HL-60/S4 (cell line): ENCODE measurements at regions not wholly inside any gene's neighbourhood (a gene's known extent, or its start where the extent isn't known, plus 50 kb on each side); places are given as distances from the start of the nearest gene placed in this dataset.
"Not testable (repeated sequence)": the region's sequence is repeated elsewhere in the genome, so short reads cannot be mapped to it uniquely, and the experiment has no call there.

Experiments
- in situ Hi-C: fragments of 300-500 bp; cut with MboI; formaldehyde crosslinking; loops from 2 replicates; pipeline ENCODE4 v1.14.3; 2022; ENCODE audit warnings: low sequenced_read_pairs

GRCh38 chr10:4190876-4191275, 405.9 kb upstream of the KLF6 start:
- in situ Hi-C loops = no loop called here

GRCh38 chr10:4189281-4189680, 404.3 kb upstream of the KLF6 start:
- in situ Hi-C loops = no loop called here

DNA sequence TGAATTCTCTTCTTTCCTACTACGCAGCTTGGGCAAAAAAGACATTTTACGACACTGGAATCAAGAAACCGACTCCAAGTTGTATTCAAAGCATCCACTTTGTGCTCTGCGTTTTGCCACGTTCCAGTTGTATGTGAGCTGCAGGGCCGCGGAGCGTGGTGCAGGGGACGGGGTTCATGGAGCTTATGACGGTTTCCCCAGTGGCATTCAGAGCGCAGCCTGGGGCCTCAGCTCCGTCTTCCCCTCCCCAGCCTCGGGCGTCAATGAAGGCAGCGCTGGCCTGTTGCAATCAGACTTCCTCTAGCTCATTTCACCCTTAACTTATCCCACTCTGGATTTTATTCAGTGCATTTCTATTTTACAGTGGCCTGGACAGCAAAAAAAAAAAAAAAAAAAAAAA, 403.4 kb upstream of the KLF6 start:
- in situ Hi-C loops = no loop called here

DNA sequence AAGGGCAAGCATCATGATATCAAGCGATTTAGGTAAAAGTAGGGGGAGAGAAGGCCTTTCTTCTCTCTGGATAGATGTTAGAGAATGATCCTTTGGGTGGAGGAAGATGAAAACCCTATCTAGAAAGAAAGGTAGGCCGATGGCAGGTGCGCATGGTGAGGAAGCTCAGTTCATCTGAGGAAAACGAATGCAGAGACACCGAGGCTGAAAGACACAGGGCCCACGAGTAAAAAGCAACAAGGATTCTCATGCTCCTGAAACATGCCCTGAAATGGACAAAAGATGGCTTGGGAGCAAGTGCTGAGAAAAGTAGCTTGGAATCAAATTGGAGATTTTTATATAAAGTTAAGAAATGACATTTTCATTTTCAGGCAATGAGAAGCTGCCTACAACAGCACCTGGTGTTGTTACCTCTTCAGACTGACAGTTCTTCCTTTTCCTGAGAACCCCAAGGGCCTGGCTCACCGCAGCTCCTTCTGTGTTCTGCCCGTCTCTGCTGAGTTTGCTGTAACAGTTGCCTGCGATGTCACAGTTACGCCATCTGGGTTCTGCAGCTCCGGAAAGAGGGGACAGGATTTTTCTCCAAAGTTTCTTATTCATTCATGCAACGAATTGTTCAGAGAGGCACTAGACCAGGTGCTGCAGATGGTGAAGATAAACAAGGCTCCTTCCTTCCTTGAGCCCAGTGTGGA, 402.0 kb upstream of the KLF6 start:
- in situ Hi-C loops = no loop called here

DNA sequence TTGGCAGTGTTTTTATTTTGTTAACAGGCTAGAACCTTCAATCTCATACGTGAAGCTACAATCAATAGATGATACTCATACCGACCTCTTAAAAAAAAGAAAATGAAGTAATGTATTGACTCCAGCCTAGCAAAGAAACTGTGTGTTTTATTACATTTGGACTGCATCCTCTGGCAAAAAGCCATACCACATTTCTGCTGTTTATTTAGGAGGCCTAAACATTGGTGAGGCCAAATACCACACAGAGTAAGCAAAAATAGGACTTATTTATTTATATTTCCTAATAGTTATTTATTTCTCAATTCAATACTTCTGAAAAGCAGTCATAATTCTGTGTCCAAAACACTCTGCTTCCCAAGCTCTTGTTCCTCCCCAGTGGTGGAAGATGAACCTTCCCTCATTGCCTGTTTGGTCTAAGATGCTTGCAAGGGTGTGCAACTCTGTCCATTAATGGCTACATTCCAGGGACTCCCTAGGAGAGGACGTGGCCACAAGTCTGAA, 398.8 kb upstream of the KLF6 start:
- in situ Hi-C loops = no loop called here

DNA sequence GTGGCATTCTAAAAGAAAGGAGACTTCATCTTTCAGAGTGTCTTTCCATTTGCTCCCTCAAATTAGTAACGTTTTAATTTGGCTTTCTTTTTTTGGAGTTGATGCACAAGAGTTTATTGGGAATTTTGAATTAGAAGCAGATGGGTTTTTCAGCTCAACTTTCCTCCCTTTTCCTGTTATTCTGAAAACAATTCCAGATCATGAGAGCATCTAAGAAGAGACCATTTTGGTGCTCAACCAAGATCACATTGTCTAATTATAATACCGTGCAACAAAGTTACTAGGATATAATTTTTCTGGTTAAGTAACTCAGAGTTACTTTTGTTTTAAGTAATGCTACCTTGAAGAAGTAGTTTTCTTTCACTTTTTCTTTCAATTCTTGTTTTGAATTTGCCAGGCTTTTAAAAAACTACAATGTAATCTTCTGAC, 396.6 kb upstream of the KLF6 start:
- in situ Hi-C loops = no loop called here

GRCh38 chr10:4181081-4181480, 396.1 kb upstream of the KLF6 start:
- in situ Hi-C loops = no loop called here

- in situ Hi-C loops = no loop called here
Observed at GRCh38 chr10:4177791-4178190, 392.8 kb upstream of the KLF6 start.

DNA sequence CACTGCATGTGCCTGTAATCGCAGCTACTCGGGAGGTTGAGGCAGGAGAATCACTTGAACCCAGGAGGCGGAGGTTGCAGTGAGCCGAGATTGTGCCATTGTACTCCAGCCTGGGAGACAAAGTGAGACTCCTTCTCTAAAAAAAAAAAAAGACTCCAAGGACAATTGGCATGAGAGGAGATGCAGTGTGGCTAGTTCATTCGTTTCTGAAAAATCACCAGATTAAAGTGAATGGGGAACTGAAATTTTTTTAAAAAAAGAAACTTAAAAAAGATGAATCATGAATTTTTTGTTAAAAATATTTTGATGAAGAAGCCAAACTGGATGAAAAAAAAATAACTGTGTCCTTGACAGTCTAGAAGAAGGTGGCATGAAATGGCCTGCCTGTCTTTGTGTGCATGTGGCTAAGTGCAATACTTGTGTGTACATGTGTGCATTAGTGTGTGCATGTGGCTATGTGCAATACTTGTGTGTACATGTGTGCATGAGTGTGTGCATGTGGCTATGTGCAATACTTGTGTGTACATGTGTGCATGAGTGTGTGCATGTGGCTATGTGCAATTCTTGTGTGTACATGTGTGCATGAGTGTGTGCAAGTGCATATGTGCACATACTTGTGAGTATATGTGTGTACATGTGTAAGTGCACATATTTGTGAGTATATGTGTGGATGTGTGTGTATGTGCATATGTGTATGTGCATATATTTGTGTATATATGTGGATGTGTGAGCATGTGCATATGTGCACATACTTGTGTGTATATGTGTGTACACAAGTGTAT, 391.7 kb upstream of the KLF6 start:
- in situ Hi-C loops = no loop called here

DNA sequence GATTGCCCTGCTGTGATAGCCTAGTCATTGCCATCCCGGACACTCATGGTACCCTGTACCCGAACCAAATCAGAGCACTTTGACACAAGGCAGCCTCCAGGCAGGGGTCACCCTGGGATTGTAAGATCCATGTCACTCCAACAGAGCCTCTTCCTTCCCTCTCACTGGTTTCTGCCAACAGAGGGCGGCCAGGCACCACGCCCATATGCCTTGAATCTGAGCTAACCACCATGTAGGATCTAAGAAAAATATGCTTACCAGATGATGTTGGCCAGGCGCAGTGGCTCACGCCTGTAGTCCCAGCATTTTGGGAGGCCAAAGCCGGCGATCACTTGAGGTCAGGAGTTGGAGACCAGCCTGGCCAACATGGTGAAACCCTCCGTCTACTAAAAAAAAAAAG, 389.2 kb upstream of the KLF6 start:
- in situ Hi-C loops = no loop called here

DNA sequence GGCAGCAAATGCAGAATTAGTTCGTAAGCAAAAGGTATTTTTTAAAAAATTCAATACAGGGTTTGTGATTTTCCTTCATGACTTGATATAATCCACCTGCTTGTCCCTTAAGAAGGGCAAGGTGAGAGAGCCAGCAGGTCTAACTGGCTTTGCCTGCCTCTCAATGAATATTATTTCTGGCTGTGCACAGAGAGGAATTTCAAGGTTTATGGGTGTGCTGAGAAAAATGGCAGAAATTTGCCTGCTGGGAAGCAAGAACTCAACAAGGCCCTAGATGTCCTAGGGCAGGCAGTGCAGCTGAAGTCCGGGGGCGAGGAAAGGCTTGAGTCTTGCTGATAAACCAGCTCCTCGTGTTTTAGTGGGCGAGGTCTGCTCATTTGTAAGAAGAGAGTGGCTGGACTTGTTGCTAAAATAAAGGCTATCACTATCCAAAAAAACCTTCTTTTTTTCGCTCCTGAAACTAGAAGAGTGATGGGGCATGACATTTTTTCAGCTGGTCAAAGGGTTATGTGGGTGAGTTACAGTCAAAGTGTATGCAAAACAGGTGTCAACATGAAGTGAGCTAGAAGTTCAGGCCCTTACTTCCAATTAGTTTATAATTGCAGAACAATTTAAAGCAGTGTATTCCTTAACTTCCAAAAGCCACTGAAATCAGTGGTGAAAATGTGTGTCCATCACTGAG, 385.8 kb upstream of the KLF6 start:
- in situ Hi-C loops = no loop called here

DNA sequence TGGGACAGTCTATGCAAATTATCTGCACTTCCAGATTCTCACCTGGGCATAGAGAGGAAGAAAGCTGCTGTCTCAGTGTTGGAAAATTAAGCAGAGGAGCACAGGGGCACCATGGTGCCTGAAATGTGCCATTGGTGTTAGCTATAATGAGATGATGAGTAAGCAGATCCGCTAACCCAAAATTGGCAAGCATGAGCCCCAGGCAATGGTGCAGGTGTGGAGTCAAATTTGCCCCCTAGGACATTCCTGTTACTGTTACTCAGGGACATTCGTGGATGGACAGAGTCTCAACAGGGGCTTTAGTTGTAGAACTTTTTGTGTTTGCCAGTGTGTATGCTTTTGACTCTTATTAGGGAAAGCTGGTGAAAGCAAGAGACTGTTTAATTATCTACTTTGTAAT, 385.2 kb upstream of the KLF6 start:
- in situ Hi-C loops = no loop called here

DNA sequence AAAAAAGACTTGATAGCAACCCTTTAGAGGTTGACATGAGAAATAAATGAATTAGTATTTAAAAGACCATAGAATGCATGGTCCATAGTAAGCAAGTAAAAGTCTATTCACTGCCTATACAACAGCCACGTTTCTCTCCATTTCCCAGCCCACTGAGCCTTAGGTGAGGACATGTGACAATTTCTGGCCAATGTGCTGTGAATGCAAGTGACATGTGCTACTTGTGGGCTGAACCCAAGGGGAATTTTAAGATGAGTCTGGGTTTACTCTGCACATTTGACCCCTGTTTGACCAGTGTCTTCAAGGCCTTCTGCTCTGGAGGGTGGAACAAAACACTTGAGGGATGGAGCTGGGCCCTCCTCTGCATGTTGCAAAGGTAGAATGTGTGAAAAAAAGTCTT, 384.4 kb upstream of the KLF6 start:
- in situ Hi-C loops = no loop called here

DNA sequence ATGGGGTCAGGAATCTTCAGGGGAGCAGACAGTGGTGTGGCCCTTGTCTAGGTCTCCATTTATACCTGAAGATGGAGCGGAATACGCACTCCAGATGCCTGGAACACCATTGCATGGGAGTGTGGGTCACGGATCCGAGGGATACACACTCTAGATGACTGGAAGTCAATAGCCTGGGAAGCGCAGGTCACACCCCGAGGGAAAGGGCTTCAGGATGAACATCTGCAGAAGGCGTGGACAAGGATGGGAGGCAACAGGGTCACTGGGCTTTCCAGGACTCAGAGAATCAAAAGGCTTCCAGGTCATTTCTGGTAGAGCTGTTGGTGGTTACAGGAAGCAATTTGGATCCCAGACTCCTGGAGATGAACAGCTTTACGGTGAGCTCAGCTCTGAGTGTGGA, 382.2 kb upstream of the KLF6 start:
- in situ Hi-C loops = no loop called here

- in situ Hi-C loops = no loop called here
Observed at GRCh38 chr10:4162571-4163286, 377.7 kb upstream of the KLF6 start.

DNA sequence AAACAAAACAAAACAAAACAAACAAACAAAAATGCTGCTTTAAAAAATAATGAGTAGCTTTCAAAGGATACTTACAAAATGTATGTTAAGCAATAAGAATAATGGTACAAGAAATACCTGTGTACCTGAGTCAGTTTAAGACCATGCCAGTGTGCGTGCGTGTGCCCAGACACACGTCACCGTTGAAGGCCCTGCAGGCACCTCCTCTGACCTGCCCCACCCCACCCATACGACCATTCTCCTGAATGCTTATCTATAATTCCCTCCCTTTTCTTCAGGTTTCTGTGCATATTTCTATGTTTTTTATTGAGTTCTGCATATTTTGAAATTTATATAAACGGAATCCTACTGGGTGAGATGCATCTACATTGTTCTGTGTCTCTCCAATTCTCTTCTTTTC, 374.2 kb upstream of the KLF6 start:
- in situ Hi-C loops = no loop called here

GRCh38 chr10:4154191-4154715, 369.2 kb upstream of the KLF6 start:
- in situ Hi-C loops = no loop called here

DNA sequence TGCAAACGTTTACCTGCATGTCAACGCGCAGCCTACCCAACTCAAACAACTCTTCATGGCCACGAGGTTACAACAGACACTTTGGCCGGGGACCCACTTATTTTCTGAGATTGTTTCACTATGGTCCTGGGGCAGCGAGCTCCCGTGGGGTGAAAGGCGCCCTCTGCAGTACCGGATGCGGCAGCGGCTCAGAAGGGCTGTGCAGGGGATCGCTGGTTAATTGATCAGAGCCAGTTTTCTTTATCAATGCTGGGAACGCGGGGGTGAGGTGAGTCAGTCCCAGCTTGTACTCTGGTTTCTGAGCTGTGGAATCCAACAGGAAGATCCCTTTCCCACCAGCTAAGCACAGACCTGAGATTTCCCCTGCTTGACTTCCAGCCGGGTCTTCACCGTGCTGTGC, 366.5 kb upstream of the KLF6 start:
- in situ Hi-C loops = no loop called here

GRCh38 chr10:4150676-4151075, 365.7 kb upstream of the KLF6 start:
- in situ Hi-C loops = no loop called here

GRCh38 chr10:4149460-4149859, 364.5 kb upstream of the KLF6 start:
- in situ Hi-C loops = not testable (repeated sequence)

GRCh38 chr10:4147245-4147644, 362.2 kb upstream of the KLF6 start:
- in situ Hi-C loops = no loop called here
